ENCODE measurements at regions not wholly inside any gene's neighbourhood (a gene's known extent, or its start where the extent isn't known, plus 50 kb on each side); places are given as distances from the start of the nearest gene placed in this dataset.

- no peak for DNase-seq (ENCODE audit: low spot score)
- Histone ChIP-seq H3K4me3 (no peak overlapping the region), H3K27ac (no peak overlapping the region)
- TF ChIP-seq, protein P1, sequence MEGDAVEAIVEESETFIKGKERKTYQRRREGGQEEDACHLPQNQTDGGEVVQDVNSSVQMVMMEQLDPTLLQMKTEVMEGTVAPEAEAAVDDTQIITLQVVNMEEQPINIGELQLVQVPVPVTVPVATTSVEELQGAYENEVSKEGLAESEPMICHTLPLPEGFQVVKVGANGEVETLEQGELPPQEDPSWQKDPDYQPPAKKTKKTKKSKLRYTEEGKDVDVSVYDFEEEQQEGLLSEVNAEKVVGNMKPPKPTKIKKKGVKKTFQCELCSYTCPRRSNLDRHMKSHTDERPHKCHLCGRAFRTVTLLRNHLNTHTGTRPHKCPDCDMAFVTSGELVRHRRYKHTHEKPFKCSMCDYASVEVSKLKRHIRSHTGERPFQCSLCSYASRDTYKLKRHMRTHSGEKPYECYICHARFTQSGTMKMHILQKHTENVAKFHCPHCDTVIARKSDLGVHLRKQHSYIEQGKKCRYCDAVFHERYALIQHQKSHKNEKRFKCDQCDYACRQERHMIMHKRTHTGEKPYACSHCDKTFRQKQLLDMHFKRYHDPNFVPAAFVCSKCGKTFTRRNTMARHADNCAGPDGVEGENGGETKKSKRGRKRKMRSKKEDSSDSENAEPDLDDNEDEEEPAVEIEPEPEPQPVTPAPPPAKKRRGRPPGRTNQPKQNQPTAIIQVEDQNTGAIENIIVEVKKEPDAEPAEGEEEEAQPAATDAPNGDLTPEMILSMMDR (IDR thresholded peaks at IDR 0.05), result no peak
Observed at GRCh38 chr20:12715991-12716680, 292.6 kb upstream of the SPTLC3 start.

GRCh38 chr20:12717061-12717460 is 291.7 kb upstream of the SPTLC3 start:
- no peak overlapping the region for H3K4me3 ChIP-seq
- no peak for DNase-seq (ENCODE audit: low spot score)
- TF ChIP-seq, protein P1 (IDR thresholded peaks at IDR 0.05), result no peak
- H3K27ac ChIP-seq, result no peak overlapping the region

- DNase-seq (ENCODE audit: low spot score), result no peak
- Histone ChIP-seq H3K27ac (no peak overlapping the region), H3K4me3 (no peak overlapping the region)
- TF ChIP-seq, protein P1 (IDR thresholded peaks at IDR 0.05), result no peak
Observed at GRCh38 chr20:12718619-12719018, 290.2 kb upstream of the SPTLC3 start.

GRCh38 chr20:12721636-12722035 is 287.1 kb upstream of the SPTLC3 start:
- TF ChIP-seq, protein P1 (IDR thresholded peaks at IDR 0.05), result no peak
- no peak overlapping the region for H3K4me3 ChIP-seq
- DNase-seq (ENCODE audit: low spot score), result no peak
- H3K27ac ChIP-seq, result no peak overlapping the region

DNA sequence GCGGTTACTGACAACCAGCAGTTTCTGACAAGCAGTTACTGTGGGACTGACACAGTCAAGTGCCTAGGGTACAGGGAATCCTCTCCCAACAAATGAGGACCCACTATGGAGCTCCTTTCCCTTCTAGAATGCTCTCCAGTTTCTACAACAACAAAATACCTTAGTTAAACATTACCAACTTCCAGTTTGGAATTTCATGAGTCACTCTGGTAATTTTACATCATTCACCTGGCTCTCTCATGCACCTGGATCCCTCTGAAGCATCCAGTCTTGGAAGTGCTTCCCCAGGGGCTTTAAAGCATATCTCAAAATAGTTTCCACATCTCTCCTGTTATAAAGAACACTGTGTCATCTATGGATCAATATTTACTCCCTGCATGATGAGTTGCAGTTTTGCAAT is 286.7 kb upstream of the SPTLC3 start:
- TF ChIP-seq, protein P1 (IDR thresholded peaks at IDR 0.05), result no peak
- no peak overlapping the region for H3K4me3 ChIP-seq
- no peak overlapping the region for H3K27ac ChIP-seq
- DNase-seq (ENCODE audit: low spot score), result no peak

- DNase-seq (ENCODE audit: low spot score), result no peak
- H3K27ac ChIP-seq, result no peak overlapping the region
- no peak overlapping the region for H3K4me3 ChIP-seq
- TF ChIP-seq, protein P1 (IDR thresholded peaks at IDR 0.05), result no peak
Observed at GRCh38 chr20:12723811-12724210, 285.0 kb upstream of the SPTLC3 start.

DNA sequence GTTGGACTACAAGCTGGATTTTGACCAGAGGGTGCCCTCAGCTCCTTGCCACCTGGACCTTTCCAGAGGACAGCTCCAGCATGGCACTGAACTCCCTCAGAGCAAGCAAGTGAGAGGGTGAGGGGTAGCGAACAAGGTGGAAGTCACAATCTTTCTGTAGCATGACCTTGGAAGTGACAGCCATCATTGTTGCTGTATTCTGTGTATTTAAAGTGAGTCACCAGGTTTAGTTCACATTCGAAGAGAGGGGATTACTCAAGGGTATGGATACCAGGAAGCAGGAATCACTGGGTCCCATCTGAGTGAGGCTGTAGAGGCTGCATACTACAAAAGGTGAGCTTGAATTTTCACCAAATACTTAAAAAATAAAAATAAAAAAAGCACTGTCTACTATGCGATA is 280.0 kb upstream of the SPTLC3 start:
- DNase-seq (ENCODE audit: low spot score), result no peak
- no peak overlapping the region for H3K4me3 ChIP-seq
- TF ChIP-seq, protein P1 (IDR thresholded peaks at IDR 0.05), result no peak
- no peak overlapping the region for H3K27ac ChIP-seq
